ENCODE measurements at regions not wholly inside any gene's neighbourhood (a gene's known extent, or its start where the extent isn't known, plus 50 kb on each side); places are given as distances from the start of the nearest gene placed in this dataset.

DNA sequence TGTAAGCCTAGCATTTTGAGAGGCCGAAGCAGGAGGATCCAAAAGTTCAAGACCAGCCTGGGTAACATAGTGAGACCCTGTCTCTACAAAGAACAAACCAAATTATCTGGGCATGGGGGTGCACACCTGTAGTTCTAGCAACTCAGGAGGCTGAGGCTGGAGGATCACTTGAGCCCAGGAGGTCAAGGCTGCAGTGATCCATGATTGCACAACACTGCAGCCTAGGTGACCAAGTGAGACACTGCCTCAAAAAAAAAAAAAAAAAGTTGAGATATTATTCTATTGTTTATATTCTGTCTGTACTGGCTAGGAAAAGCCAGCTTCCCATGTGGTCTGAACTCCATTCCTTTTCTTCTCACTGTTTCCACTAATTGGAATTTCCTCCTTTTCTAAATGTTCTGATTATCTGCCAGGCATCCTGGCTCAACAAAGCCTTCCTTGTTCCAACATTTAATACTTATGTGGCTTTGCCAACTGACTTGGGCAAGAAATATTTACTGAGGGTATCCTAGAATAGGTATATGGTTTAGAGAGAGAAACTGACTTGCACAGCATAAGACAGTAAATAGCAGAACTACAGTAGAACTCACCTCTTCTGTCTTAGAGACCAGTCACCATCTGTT is 175.2 kb upstream of the ADAMTS3 start:
- H3K27me3 ChIP-seq (ENCODE audit: insufficient read depth, low read length), result no peaks in the 10 kb centered on the region
- no peaks in the 10 kb centered on the region for H3K9me3 ChIP-seq (ENCODE audit: control insufficient read depth in 1 of 2, insufficient read depth in 1 of 2, low read depth in 1 of 2, low read length in 2 of 2)
- no TSS peak for BruUV-seq (replicated peaks)
- TF ChIP-seq POLR2AphosphoS5 (IDR thresholded peaks at IDR 0.05; ENCODE audit: low read depth, low read length), result no peak
- TF ChIP-seq FOSL1 (IDR thresholded peaks at IDR 0.05; ENCODE audit: low read depth), result no peak
- no peak for TF ChIP-seq CBX3 (IDR thresholded peaks at IDR 0.05; ENCODE audit: low read depth)
- TF ChIP-seq TCF7L2 (IDR thresholded peaks at IDR 0.05; ENCODE audit: borderline replicate concordance, extremely low read depth, insufficient read depth, insufficient read length), result no peak
- no peak for TF ChIP-seq YY1 (IDR thresholded peaks at IDR 0.05; ENCODE audit: extremely low read depth, insufficient replicate concordance, low read depth, low read length)
- TF ChIP-seq ELF1 (IDR thresholded peaks at IDR 0.05; ENCODE audit: borderline replicate concordance, low read depth), result no peak
- TF ChIP-seq EZH2 (IDR thresholded peaks at IDR 0.05), result no peak
- no peak for TF ChIP-seq ZNF274 (IDR thresholded peaks at IDR 0.05; ENCODE audit: low read depth, low read length)
- ChIA-PET RAD21 (ENCODE audit: low non-redundant PET in 1 of 2, low total read pairs in 2 of 2, uncharacterized antibody in 2 of 2, unreplicated experiment in 2 of 2) (no interaction called here), CTCF (no interaction called here), POLR2A (no interaction called here)
- no peak for DNase-seq (ENCODE audit: low read depth, low spot score)
- no peak overlapping the region for H3K9ac ChIP-seq (ENCODE audit: low read length)
- no peak overlapping the region for H2AFZ ChIP-seq (ENCODE audit: low read depth, low read length, poor library complexity, severe bottlenecking)
- no peaks in the 10 kb centered on the region for H3K9me2 ChIP-seq (ENCODE audit: insufficient read depth)
- no peak for ATAC-seq
- no peak overlapping the region for H3K4me3 ChIP-seq (replicated peaks in 1 of 2; ENCODE audit: low read depth in 1 of 2, low read length in 2 of 2)
- H3K36me3 ChIP-seq (ENCODE audit: control insufficient read depth in 1 of 2, insufficient read depth in 2 of 2, low read length in 2 of 2), result no peaks in the 10 kb centered on the region
- H4K20me1 ChIP-seq (ENCODE audit: insufficient read depth), result no peaks in the 10 kb centered on the region
- H3K4me1 ChIP-seq (ENCODE audit: control insufficient read depth in 1 of 2, insufficient read depth in 2 of 2, low read length in 2 of 2), result no peaks in the 10 kb centered on the region
- no peaks in the 10 kb centered on the region for H3K79me2 ChIP-seq (ENCODE audit: insufficient read depth, low read length)
- intact Hi-C loops (cut with micrococcal nuclease), result no loop called here
- H3K27ac ChIP-seq (ENCODE audit: low read depth, low read length), result no peak overlapping the region
- H3K4me2 ChIP-seq (ENCODE audit: low read length), result no peak overlapping the region

- Histone ChIP-seq H4K20me1 (ENCODE audit: insufficient read depth) (no peaks in the 10 kb centered on the region), H3K79me2 (ENCODE audit: insufficient read depth, low read length) (no peaks in the 10 kb centered on the region), H3K9me2 (ENCODE audit: insufficient read depth) (no peaks in the 10 kb centered on the region), H3K9ac (ENCODE audit: low read length) (no peak overlapping the region), H3K4me2 (ENCODE audit: low read length) (no peak overlapping the region), H3K4me3 (replicated peaks in 1 of 2; ENCODE audit: low read depth in 1 of 2, low read length in 2 of 2) (no peak overlapping the region), H3K9me3 (ENCODE audit: control insufficient read depth in 1 of 2, insufficient read depth in 1 of 2, low read depth in 1 of 2, low read length in 2 of 2) (no peaks in the 10 kb centered on the region), H3K36me3 (ENCODE audit: control insufficient read depth in 1 of 2, insufficient read depth in 2 of 2, low read length in 2 of 2) (no peaks in the 10 kb centered on the region), H2AFZ (ENCODE audit: low read depth, low read length, poor library complexity, severe bottlenecking) (no peak overlapping the region), H3K27me3 (ENCODE audit: insufficient read depth, low read length) (no peaks in the 10 kb centered on the region), H3K27ac (ENCODE audit: low read depth, low read length) (no peak overlapping the region), H3K4me1 (ENCODE audit: control insufficient read depth in 1 of 2, insufficient read depth in 2 of 2, low read length in 2 of 2) (no peaks in the 10 kb centered on the region)
- intact Hi-C loops (cut with micrococcal nuclease), result no loop called here
- RAD21 ChIA-PET (ENCODE audit: low non-redundant PET in 1 of 2, low total read pairs in 2 of 2, uncharacterized antibody in 2 of 2, unreplicated experiment in 2 of 2), result no interaction called here
- no TSS peak for BruUV-seq (replicated peaks)
- no peak for TF ChIP-seq TCF7L2 (IDR thresholded peaks at IDR 0.05; ENCODE audit: borderline replicate concordance, extremely low read depth, insufficient read depth, insufficient read length)
- TF ChIP-seq EZH2phosphoT487 (IDR thresholded peaks at IDR 0.05; ENCODE audit: borderline replicate concordance), result no peak
- TF ChIP-seq ZBTB33 (IDR thresholded peaks at IDR 0.05; ENCODE audit: extremely low read depth, insufficient replicate concordance, low read length), result no peak
- TF ChIP-seq JUND (IDR thresholded peaks at IDR 0.05), result no peak
- no peak for TF ChIP-seq EZH2 (IDR thresholded peaks at IDR 0.05)
- no peak for TF ChIP-seq EGR1 (IDR thresholded peaks at IDR 0.05; ENCODE audit: low read depth)
- no peak for TF ChIP-seq ZNF274 (IDR thresholded peaks at IDR 0.05; ENCODE audit: low read depth, low read length)
- no peak for TF ChIP-seq CBX3 (IDR thresholded peaks at IDR 0.05; ENCODE audit: low read depth)
- TF ChIP-seq SP1 (IDR thresholded peaks at IDR 0.05; ENCODE audit: low read depth), result no peak
- TF ChIP-seq ZFX (IDR thresholded peaks at IDR 0.05), result no peak
- TF ChIP-seq SIN3A (IDR thresholded peaks at IDR 0.05; ENCODE audit: low read depth), result no peak
- no peak for TF ChIP-seq ELF1 (IDR thresholded peaks at IDR 0.05; ENCODE audit: borderline replicate concordance, low read depth)
- TF ChIP-seq, protein P1, sequence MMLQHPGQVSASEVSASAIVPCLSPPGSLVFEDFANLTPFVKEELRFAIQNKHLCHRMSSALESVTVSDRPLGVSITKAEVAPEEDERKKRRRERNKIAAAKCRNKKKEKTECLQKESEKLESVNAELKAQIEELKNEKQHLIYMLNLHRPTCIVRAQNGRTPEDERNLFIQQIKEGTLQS (IDR thresholded peaks at IDR 0.05), result no peak
- CTCF ChIA-PET, result no interaction called here
- no peak for ATAC-seq
- POLR2A ChIA-PET, result no interaction called here
- DNase-seq (ENCODE audit: low read depth, low spot score), result no peak
Measured at GRCh38 chr4:72743078-72743477, 174.1 kb upstream of the ADAMTS3 start.

Measured in HCT116 (cell line).